Astrocyte of the cerebellum (primary cell): ENCODE measurements at regions not wholly inside any gene's neighbourhood (a gene's known extent, or its start where the extent isn't known, plus 50 kb on each side); places are given as distances from the start of the nearest gene placed in this dataset.

Source experiments
- DNase-seq: peaks from one replicate; pipeline ENCODE4 v3.0.0-alpha.2; 2011; ENCODE audit warnings: low read depth
- H3K4me3 ChIP-seq: 2 replicates; pipeline ENCODE4 v1.5.1; 2011; ENCODE audit warnings: mild to moderate bottlenecking, low read depth, low read length, moderate library complexity
- in situ Hi-C: cut with HindIII; loops from 2 replicates; pipeline ENCODE4 v1.10.0; 2017; ENCODE audit warnings: low sequenced_read_pairs
- TF ChIP-seq, protein P1 (sequence below): IDR thresholded peaks from 2 replicates; pipeline ENCODE4 v1.5.1; 2012; ENCODE audit warnings: low read length, low read depth, moderate library complexity, mild to moderate bottlenecking; ENCODE audit errors: missing control alignments

GRCh38 chr5:2217219-2217618 lies 334.5 kb upstream of the IRX4 start:
- no peak for DNase-seq
- in situ Hi-C loops = no loop called here
- TF ChIP-seq, protein P1, sequence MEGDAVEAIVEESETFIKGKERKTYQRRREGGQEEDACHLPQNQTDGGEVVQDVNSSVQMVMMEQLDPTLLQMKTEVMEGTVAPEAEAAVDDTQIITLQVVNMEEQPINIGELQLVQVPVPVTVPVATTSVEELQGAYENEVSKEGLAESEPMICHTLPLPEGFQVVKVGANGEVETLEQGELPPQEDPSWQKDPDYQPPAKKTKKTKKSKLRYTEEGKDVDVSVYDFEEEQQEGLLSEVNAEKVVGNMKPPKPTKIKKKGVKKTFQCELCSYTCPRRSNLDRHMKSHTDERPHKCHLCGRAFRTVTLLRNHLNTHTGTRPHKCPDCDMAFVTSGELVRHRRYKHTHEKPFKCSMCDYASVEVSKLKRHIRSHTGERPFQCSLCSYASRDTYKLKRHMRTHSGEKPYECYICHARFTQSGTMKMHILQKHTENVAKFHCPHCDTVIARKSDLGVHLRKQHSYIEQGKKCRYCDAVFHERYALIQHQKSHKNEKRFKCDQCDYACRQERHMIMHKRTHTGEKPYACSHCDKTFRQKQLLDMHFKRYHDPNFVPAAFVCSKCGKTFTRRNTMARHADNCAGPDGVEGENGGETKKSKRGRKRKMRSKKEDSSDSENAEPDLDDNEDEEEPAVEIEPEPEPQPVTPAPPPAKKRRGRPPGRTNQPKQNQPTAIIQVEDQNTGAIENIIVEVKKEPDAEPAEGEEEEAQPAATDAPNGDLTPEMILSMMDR = no peak
- H3K4me3 ChIP-seq = no peak overlapping the region

DNA sequence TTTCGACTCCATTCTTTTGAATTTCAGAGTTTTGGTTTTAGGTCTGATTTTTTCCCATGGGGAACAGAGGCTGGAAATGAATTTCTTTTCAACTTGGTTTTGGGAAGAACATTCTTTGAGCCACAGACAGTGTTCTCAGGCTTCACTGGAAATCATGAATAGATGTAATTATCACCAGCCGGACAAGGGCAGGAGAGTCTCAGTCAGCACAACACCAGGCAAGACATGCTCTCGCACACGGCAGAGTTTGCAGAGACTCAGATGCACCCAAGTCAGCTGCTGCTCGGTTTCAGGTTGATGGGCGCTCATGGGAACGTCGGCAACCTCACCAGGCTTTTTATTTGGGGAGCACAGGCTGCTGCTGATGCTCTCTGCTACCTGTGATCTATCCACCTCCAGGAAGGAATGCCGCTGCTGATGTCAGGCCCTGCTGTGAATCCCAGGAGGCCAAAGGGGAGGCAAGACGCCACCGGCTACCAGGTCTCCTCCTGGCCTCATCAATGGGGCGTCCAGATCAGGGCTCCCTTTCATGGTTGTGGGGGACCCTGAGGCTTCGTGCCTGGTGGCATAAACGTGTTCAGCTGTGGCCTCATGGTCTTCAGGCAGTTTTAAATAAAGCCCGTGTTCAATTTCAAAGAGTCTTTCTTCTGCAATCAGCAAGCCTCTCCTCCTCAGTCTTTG lies 332.3 kb upstream of the IRX4 start:
- DNase-seq = no peak
- in situ Hi-C loops = no loop called here
- no peak overlapping the region for H3K4me3 ChIP-seq
- TF ChIP-seq, protein P1 = no peak

- TF ChIP-seq, protein P1 = no peak
- no peak for DNase-seq
- in situ Hi-C loops = no loop called here
- no peak overlapping the region for H3K4me3 ChIP-seq
Observed at GRCh38 chr5:2213121-2213730, 330.5 kb upstream of the IRX4 start.

DNA sequence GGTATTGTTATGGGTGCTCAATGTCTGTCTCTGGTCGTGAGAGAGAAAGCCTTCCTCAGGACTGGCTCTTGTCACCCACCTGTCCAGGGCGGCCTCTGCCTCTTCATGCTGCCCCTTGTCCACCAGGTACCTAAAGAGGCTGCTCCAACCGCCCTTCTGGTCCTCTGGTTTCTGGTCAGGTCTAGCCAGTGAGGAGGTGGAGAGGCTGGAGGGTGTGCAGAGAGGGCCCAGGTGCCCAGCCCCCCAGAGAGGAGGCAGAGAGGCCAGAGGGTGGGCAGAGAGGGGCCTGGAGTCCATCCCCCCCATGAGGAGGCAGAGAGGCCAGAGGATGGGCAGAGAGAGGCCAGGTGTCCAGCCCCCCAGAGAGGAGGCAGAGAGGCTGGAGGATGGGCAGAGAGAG lies 329.8 kb upstream of the IRX4 start:
- in situ Hi-C loops = no loop called here
- TF ChIP-seq, protein P1 = no peak
- no peak overlapping the region for H3K4me3 ChIP-seq
- DNase-seq = no peak

- no peak overlapping the region for H3K4me3 ChIP-seq
- TF ChIP-seq, protein P1 = no peak
- DNase-seq = no peak
- in situ Hi-C loops = no loop called here
Observed at GRCh38 chr5:2208239-2208544, 325.5 kb upstream of the IRX4 start.

DNA sequence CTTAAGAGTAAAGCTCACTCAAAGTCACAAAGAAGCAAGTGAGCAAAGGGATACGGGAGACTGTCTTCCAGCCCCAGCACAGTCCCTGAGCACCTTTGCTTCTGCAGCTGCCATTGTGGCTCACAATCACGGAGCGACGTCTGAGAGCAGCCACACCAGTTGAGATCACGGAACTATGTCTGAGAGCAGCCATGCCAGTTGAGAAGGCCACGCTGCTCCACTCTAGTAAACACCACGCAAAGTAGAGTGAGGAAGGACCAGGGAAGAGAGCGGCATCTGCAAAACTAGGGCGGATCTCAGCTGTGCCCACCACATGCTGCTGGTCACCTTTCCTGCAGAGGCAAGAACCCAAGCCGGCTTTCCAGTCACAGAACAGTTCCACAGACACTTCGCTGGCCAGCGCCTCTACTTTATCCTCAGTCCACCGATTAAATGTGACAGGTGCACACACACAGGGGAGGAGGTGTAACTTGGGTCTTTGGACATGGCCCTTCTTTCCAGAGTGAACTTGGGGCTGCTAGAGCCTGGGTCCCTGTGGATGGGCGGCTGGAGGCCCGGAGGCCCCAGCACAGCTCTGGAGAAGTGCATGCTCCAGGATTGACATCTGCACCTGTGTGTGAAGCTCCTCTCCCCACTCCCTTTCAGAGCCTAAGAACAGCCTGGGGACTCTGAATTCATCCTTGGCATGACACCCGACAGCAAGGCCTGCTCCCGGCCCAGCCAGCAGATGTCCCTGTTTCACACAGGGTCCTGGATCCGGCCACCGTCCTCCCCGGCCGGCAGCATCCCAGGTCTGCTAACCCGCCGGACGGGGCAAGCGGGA lies 324.9 kb upstream of the IRX4 start:
- TF ChIP-seq, protein P1 = peak; percentile 47
- H3K4me3 ChIP-seq = no peak overlapping the region
- DNase-seq = no peak
- in situ Hi-C loops = no loop called here
